ENCODE measurements at regions not wholly inside any gene's neighbourhood (a gene's known extent, or its start where the extent isn't known, plus 50 kb on each side); places are given as distances from the start of the nearest gene placed in this dataset.

DNA sequence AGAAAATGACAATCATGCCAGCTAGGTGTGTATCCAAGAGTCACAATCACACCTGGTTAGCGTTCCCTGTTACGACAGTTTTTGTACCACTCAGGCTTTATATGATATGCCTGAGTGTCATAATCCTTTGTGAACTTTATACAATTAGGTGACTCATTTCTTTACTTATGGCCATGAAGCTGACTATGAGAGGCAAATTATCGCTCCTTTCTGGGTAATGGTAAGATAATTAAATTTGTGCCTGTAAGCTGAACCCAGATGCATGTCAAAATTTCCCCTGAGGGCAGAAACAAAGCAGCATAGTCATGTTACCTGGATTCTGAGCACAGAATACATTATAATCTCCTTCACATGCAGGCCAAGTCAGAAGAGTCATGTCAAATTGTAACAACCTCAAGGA, 970.1 kb upstream of the AMELY start:
- Histone ChIP-seq H3K4me3 (ENCODE audit: low read length) (no peak overlapping the region), H3K36me3 (ENCODE audit: insufficient read depth, low read length) (no peaks in the 10 kb centered on the region), H3K27me3 (ENCODE audit: control insufficient read depth in 1 of 2, insufficient read depth in 2 of 2, low read length in 2 of 2) (no peaks in the 10 kb centered on the region), H3K27ac (ENCODE audit: low read depth in 1 of 2, low read length in 2 of 2) (no peak overlapping the region), H3K4me1 (ENCODE audit: insufficient read depth, low read length) (no peaks in the 10 kb centered on the region), H3K9me3 (ENCODE audit: control insufficient read depth in 1 of 2, insufficient read depth in 1 of 2, low read length in 2 of 2) (no peaks in the 10 kb centered on the region)
- DNase-seq (no peak), ATAC-seq (ENCODE audit: poor library complexity) (no peak)
- H3K9me3 Mint-ChIP-seq: no peaks in the 10 kb centered on the region
- ChIA-PET CTCF (no interaction called here), POLR2A (no interaction called here)
- no peaks in the 10 kb centered on the region for H3K4me1 Mint-ChIP-seq (ENCODE audit: low read depth)
- intact Hi-C loops (cut with DNase I, micrococcal nuclease): no loop called here
- H3K27me3 Mint-ChIP-seq: no peaks in the 10 kb centered on the region
- no peak overlapping the region for H3K4me3 Mint-ChIP-seq
- H3K27ac Mint-ChIP-seq: no peak overlapping the region
- TF ChIP-seq, protein P1, sequence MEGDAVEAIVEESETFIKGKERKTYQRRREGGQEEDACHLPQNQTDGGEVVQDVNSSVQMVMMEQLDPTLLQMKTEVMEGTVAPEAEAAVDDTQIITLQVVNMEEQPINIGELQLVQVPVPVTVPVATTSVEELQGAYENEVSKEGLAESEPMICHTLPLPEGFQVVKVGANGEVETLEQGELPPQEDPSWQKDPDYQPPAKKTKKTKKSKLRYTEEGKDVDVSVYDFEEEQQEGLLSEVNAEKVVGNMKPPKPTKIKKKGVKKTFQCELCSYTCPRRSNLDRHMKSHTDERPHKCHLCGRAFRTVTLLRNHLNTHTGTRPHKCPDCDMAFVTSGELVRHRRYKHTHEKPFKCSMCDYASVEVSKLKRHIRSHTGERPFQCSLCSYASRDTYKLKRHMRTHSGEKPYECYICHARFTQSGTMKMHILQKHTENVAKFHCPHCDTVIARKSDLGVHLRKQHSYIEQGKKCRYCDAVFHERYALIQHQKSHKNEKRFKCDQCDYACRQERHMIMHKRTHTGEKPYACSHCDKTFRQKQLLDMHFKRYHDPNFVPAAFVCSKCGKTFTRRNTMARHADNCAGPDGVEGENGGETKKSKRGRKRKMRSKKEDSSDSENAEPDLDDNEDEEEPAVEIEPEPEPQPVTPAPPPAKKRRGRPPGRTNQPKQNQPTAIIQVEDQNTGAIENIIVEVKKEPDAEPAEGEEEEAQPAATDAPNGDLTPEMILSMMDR (IDR thresholded peaks at IDR 0.05): no peak
- H3K36me3 Mint-ChIP-seq (ENCODE audit: low read depth): no peaks in the 10 kb centered on the region

DNA sequence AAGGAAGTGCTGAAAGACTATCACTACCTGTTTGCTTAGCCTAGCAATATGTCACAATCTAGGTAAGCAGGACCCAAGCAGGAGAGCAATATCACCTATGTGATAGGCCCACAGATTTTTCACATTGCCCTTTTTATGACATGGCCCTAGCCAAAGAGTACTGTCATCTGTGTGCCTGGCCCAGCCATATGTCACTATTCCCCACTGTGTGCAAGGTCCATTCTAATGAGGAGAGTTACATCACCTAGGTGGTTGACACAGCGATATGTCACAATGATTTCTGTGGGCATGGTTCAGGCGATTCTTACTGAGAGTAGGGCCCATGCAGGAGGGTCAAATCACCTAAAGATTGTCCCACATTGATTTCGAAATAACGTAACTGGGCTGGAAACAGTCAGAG, 967.7 kb upstream of the AMELY start:
- H3K27me3 Mint-ChIP-seq: no peaks in the 10 kb centered on the region
- H3K4me1 Mint-ChIP-seq (ENCODE audit: low read depth): no peaks in the 10 kb centered on the region
- intact Hi-C loops (cut with DNase I, micrococcal nuclease): no loop called here
- H3K27me3 ChIP-seq (ENCODE audit: control insufficient read depth in 1 of 2, insufficient read depth in 2 of 2, low read length in 2 of 2): no peaks in the 10 kb centered on the region
- no peaks in the 10 kb centered on the region for H3K4me1 ChIP-seq (ENCODE audit: insufficient read depth, low read length)
- no peaks in the 10 kb centered on the region for H3K36me3 Mint-ChIP-seq (ENCODE audit: low read depth)
- H3K27ac Mint-ChIP-seq: no peak overlapping the region
- no peak overlapping the region for H3K27ac ChIP-seq (ENCODE audit: low read depth in 1 of 2, low read length in 2 of 2)
- TF ChIP-seq, protein P1 (IDR thresholded peaks at IDR 0.05): no peak
- H3K9me3 Mint-ChIP-seq: no peaks in the 10 kb centered on the region
- POLR2A ChIA-PET: no interaction called here
- H3K36me3 ChIP-seq (ENCODE audit: insufficient read depth, low read length): no peaks in the 10 kb centered on the region
- H3K9me3 ChIP-seq (ENCODE audit: control insufficient read depth in 1 of 2, insufficient read depth in 1 of 2, low read length in 2 of 2): no peaks in the 10 kb centered on the region
- H3K4me3 ChIP-seq (ENCODE audit: low read length): no peak overlapping the region
- DNase-seq (no peak), ATAC-seq (ENCODE audit: poor library complexity) (no peak)
- H3K4me3 Mint-ChIP-seq: no peak overlapping the region
- CTCF ChIA-PET: no interaction called here

DNA sequence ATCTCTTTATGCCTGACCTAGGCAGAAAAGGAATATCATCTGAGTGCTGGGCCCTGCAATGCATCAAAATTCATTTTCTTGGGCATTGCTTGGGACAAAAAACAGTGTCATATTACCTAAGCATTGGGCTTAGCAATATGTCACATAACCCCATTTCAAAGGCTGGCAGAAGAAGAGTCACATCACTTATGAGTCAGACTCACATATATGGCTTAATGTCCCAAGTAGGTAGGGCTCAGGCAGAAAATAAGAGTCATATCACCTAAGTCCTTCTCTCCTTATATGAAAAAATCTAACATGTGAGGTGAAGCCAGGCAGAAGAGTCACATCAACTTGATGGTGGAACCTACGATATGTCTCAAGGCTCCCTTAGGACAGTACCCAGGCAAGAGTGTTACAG, 967.2 kb upstream of the AMELY start:
- H3K27ac Mint-ChIP-seq: no peak overlapping the region
- intact Hi-C loops (cut with DNase I, micrococcal nuclease): no loop called here
- no peaks in the 10 kb centered on the region for H3K9me3 Mint-ChIP-seq
- H3K4me3 Mint-ChIP-seq: no peak overlapping the region
- no peaks in the 10 kb centered on the region for H3K27me3 Mint-ChIP-seq
- Histone ChIP-seq H3K4me1 (ENCODE audit: insufficient read depth, low read length) (no peaks in the 10 kb centered on the region), H3K4me3 (ENCODE audit: low read length) (no peak overlapping the region), H3K27ac (ENCODE audit: low read depth in 1 of 2, low read length in 2 of 2) (no peak overlapping the region), H3K36me3 (ENCODE audit: insufficient read depth, low read length) (no peaks in the 10 kb centered on the region), H3K27me3 (ENCODE audit: control insufficient read depth in 1 of 2, insufficient read depth in 2 of 2, low read length in 2 of 2) (no peaks in the 10 kb centered on the region), H3K9me3 (ENCODE audit: control insufficient read depth in 1 of 2, insufficient read depth in 1 of 2, low read length in 2 of 2) (no peaks in the 10 kb centered on the region)
- no peak for ATAC-seq (ENCODE audit: poor library complexity)
- POLR2A ChIA-PET: no interaction called here
- H3K4me1 Mint-ChIP-seq (ENCODE audit: low read depth): no peaks in the 10 kb centered on the region
- no peaks in the 10 kb centered on the region for H3K36me3 Mint-ChIP-seq (ENCODE audit: low read depth)
- CTCF ChIA-PET: no interaction called here
- DNase-seq: no peak
- TF ChIP-seq, protein P1 (IDR thresholded peaks at IDR 0.05): no peak

All from CD4-positive, alpha-beta T cell (primary cell).